IgD-negative memory B cell (primary cell): ENCODE measurements at regions not wholly inside any gene's neighbourhood (a gene's known extent, or its start where the extent isn't known, plus 50 kb on each side); places are given as distances from the start of the nearest gene placed in this dataset.
"Not testable (repeated sequence)": the region's sequence is repeated elsewhere in the genome, so short reads cannot be mapped to it uniquely, and the experiment has no call there.

Source experiments
- H3K27ac Mint-ChIP-seq, 3 donors: one replicate each; pipeline ENCODE4 v1.8.0; 2020 to 2022; ENCODE audit warnings: mild to moderate bottlenecking in 3 of 3, mixed read lengths in 3 of 3, moderate library complexity in 1 of 3
- H3K27me3 Mint-ChIP-seq: one replicate; pipeline ENCODE4 v1.8.0; 2021; ENCODE audit warnings: mixed read lengths
- H3K36me3 Mint-ChIP-seq: one replicate; pipeline ENCODE4 v1.8.0; 2020; ENCODE audit warnings: mild to moderate bottlenecking, mixed read lengths
- H3K4me1 Mint-ChIP-seq, 3 donors: one replicate each; pipeline ENCODE4 v1.8.0; 2020 to 2022; ENCODE audit warnings: mixed read lengths in 3 of 3, mild to moderate bottlenecking in 1 of 3
- H3K4me3 Mint-ChIP-seq, 4 donors: one replicate each; pipeline ENCODE4 v1.8.0; 2020 to 2022; ENCODE audit warnings: mild to moderate bottlenecking in 4 of 4, mixed read lengths in 4 of 4, moderate library complexity in 3 of 4
- H3K9me3 Mint-ChIP-seq, 3 donors: one replicate each; pipeline ENCODE4 v1.8.0; 2020 to 2021; ENCODE audit warnings: mixed read lengths in 3 of 3, mild to moderate bottlenecking in 1 of 3

DNA sequence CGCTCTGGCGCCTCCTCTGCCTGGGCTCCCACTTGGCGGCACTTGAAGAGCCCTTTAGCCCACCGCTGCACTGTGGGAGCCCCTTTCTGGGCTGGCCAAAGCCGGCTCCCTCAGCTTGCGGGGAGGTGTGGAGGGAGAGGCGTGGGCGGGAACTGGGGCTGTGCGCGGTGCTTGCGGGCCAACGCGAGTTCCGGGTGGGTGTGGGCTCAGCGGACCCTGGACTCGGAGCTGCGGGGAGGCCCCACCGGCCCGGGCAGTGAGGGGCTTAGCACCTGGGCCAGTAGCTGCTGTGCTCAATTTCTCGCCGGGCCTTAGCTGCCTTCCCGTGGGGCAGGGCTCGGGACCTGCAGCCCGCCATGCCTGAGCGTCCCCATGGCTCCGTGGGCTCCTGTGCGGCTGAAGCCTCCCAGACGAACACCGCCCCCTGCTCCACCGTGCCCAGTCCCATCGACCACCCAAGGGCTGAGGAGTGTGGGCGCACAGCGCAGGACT is 216.2 kb downstream of the FGFR2 start:
- not testable (repeated sequence) for H3K4me3 Mint-ChIP-seq, H3K4me1 Mint-ChIP-seq, H3K36me3 Mint-ChIP-seq, H3K9me3 Mint-ChIP-seq, H3K27me3 Mint-ChIP-seq, H3K27ac Mint-ChIP-seq

DNA sequence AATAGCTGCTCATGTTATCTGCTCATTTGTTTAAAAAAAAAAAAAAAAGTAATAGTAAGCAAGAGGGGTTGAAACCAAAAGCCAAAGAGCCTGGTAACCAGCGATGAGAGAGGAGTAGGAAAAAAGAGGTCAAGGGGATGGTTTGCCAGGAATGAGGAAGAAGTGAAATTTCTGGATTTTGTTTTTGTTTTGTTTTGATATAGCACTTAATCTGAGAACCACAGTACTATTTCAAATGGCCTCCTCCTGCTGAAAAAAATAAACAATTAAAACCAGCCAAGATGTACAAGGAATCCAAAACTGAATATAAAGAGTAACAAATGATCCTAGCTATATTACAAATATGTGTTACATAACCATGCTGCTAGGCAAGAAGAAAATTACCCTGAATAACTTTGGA is 213.1 kb downstream of the FGFR2 start:
- no peaks in the 10 kb centered on the region for H3K27me3 Mint-ChIP-seq
- H3K27ac Mint-ChIP-seq: no peak overlapping the region
- H3K4me3 Mint-ChIP-seq: no peak overlapping the region
- no peaks in the 10 kb centered on the region for H3K4me1 Mint-ChIP-seq
- peaks cover 0 to 15% (median 2%) of the 10 kb centered on the region in 3 donors for H3K9me3 Mint-ChIP-seq
- H3K36me3 Mint-ChIP-seq: peaks cover 2% of the 10 kb centered on the region

GRCh38 chr10:121392657-121393056 is 205.6 kb downstream of the FGFR2 start:
- Mint-ChIP-seq H3K27me3 (peaks cover 2% of the 10 kb centered on the region), H3K4me3 (no peak overlapping the region), H3K9me3 (peaks cover 1 to 10% (median 7%) of the 10 kb centered on the region in 3 donors), H3K4me1 (peaks cover 0 to 1% (median 0%) of the 10 kb centered on the region in 3 donors), H3K27ac (no peak overlapping the region), H3K36me3 (peaks cover 2% of the 10 kb centered on the region)

DNA sequence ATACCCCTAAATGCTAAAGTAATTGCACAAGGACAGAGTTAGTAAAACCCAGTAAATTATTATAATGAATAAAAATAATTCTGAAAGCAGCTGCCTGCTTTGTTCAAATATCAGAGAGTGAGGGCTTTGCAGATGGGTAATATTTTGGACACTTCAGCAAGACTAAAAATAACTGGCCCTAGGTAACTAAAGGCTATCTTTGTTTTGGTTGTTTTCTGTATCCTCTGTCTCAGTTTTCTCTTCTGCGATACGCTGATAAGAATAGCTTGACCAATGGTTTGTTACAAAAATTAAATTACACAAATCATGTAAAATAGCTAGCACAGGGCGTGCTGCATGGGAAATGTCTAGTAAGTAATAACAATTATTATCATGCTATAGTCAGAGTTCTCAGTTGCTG is 204.7 kb downstream of the FGFR2 start:
- no peak overlapping the region for H3K27ac Mint-ChIP-seq
- H3K4me1 Mint-ChIP-seq: peaks cover 0 to 1% (median 0%) of the 10 kb centered on the region in 3 donors
- peaks cover 1 to 9% (median 7%) of the 10 kb centered on the region in 3 donors for H3K9me3 Mint-ChIP-seq
- no peaks in the 10 kb centered on the region for H3K36me3 Mint-ChIP-seq
- H3K27me3 Mint-ChIP-seq: peaks cover 2% of the 10 kb centered on the region
- no peak overlapping the region for H3K4me3 Mint-ChIP-seq

GRCh38 chr10:121400507-121400906 is 197.7 kb downstream of the FGFR2 start:
- H3K36me3 Mint-ChIP-seq, H3K4me3 Mint-ChIP-seq, H3K27ac Mint-ChIP-seq, H3K9me3 Mint-ChIP-seq, H3K27me3 Mint-ChIP-seq, H3K4me1 Mint-ChIP-seq: not testable (repeated sequence)

DNA sequence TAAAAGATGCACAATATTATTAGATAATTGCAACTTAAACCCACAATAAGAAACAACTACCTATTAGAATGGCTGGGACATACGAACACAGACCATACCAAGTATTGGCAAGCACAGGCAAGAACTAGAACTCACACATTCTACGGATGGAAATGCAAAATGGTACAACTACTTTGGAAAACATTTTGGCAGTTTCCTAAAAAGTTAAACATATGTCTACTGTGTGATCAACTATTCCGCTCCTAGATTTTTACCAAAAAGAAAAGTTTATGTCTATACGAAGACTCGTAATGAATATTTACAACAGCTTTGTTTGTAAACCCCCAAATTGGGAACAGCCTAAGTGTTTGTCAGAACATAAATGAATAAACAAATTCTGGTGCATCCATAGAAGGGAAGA is 194.7 kb downstream of the FGFR2 start:
- Mint-ChIP-seq H3K27me3 (no peaks in the 10 kb centered on the region), H3K27ac (no peak overlapping the region), H3K4me3 (no peak overlapping the region), H3K9me3 (no peaks in the 10 kb centered on the region), H3K4me1 (no peaks in the 10 kb centered on the region), H3K36me3 (no peaks in the 10 kb centered on the region)

DNA sequence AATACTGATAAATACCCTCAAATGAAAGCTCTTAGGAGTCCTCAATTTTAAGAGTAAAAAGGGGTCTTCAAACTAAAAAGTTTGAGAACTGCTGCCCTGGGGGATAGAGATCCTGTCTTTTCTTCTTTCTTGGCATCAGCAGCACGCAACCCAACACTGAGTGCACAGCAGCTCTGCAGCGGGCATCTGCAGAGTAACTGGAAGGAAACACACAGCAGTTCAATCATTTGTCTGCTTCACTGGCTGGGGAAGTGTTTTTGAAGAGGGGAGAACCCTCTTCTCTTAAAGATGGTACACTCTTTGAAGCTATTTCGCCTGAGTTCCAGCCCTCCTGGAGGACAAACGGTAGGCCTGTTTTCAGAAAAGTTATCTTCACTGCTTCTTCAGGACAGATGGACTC is 193.6 kb downstream of the FGFR2 start:
- H3K27me3 Mint-ChIP-seq: no peaks in the 10 kb centered on the region
- H3K36me3 Mint-ChIP-seq: no peaks in the 10 kb centered on the region
- H3K27ac Mint-ChIP-seq: no peak overlapping the region
- H3K9me3 Mint-ChIP-seq: no peaks in the 10 kb centered on the region
- no peaks in the 10 kb centered on the region for H3K4me1 Mint-ChIP-seq
- H3K4me3 Mint-ChIP-seq: no peak overlapping the region

DNA sequence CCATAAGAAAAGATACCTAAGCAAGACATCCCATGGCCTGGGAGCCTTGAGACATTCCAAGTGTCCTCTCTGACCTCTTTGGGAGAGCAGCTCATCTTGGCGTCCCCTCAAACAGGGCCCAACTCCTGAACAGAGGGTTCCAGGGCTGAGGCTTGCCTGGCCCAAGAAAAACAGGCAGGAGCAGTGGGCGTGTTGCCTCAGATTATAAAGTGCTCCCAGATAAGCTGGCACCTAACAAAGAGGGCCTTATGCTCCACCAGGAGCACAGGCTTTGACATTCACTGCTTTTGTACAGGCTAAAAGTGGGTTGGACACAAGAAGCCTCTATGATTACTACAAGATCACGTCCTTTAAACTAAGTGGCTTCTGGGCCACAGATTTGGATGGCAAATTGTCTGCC is 193.1 kb downstream of the FGFR2 start:
- Mint-ChIP-seq H3K36me3 (no peaks in the 10 kb centered on the region), H3K9me3 (no peaks in the 10 kb centered on the region), H3K27ac (no peak overlapping the region), H3K27me3 (no peaks in the 10 kb centered on the region), H3K4me3 (no peak overlapping the region), H3K4me1 (no peaks in the 10 kb centered on the region)

DNA sequence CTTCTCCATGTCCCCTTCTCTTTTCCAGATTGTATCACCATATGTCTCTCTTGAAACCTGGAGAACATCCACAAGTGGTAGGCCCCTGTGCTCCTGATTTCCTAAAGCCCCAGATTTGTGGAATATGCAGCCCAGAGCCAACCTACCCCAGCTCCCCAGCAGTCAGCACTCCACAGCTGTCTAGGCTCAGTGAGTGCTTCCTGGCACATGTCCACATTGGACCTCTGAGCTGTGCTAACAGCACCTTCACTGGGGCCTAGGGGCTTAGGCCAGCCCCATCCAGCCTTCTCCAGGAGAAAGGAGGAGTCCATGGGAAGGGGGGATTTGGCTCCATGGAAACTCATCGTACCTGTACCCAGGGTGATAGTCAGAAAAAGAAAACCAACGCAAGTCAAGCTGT is 192.7 kb downstream of the FGFR2 start:
- H3K4me3 Mint-ChIP-seq: no peak overlapping the region
- H3K9me3 Mint-ChIP-seq: peaks cover 0 to 2% (median 1%) of the 10 kb centered on the region in 3 donors
- no peaks in the 10 kb centered on the region for H3K27me3 Mint-ChIP-seq
- H3K4me1 Mint-ChIP-seq: no peaks in the 10 kb centered on the region
- H3K36me3 Mint-ChIP-seq: no peaks in the 10 kb centered on the region
- H3K27ac Mint-ChIP-seq: no peak overlapping the region

- no peak overlapping the region for H3K27ac Mint-ChIP-seq
- peaks cover under 1% of the 10 kb centered on the region for H3K27me3 Mint-ChIP-seq
- H3K4me3 Mint-ChIP-seq: no peak overlapping the region
These were observed 192.3 kb downstream of the FGFR2 start for GRCh38 chr10:121405953-121406352.

DNA sequence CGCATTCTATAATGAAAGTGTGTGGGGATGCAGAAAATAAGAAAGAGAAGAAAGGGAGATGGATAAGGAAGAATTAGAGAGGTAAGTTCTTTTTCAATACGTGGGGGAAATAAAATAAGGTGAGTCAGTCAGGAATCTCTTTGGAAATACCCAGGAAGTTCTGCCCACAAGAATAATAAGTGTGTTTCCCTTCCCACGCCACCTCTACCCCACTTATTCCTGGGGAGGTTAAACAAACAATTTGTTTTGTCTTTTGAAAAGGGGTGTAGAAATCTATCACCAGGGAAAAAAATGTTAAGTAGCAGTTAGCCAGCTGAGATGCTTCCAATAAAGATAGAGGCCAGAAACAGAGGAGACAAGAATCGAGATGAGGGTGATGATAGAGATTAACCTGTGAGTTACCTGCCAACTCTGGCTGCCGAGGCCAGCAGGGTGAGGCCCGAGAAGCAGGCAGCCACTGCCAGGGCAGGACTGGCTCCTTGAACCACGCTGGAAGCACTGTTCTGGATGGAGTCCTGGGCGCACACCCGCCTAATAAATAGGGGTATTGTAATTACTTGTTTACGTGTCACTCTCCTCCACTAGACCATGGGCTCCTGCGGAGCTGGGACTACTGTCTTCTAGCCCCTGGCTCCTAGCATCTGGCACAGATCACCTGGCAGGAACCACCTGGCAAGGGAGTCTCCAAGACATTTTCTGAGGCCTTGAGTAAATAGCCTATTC is 191.3 kb downstream of the FGFR2 start:
- Mint-ChIP-seq H3K27me3 (peaks cover 2% of the 10 kb centered on the region), H3K36me3 (no peaks in the 10 kb centered on the region), H3K9me3 (peaks cover 0 to 3% (median 1%) of the 10 kb centered on the region in 3 donors), H3K4me3 (no peak overlapping the region), H3K27ac (no peak overlapping the region), H3K4me1 (no peaks in the 10 kb centered on the region)

More at GRCh38 chr10:121405953-121406352, 192.3 kb downstream of the FGFR2 start:
- Mint-ChIP-seq H3K36me3 (no peaks in the 10 kb centered on the region), H3K4me1 (no peaks in the 10 kb centered on the region), H3K9me3 (peaks cover 0 to 3% (median 1%) of the 10 kb centered on the region in 3 donors)

DNA sequence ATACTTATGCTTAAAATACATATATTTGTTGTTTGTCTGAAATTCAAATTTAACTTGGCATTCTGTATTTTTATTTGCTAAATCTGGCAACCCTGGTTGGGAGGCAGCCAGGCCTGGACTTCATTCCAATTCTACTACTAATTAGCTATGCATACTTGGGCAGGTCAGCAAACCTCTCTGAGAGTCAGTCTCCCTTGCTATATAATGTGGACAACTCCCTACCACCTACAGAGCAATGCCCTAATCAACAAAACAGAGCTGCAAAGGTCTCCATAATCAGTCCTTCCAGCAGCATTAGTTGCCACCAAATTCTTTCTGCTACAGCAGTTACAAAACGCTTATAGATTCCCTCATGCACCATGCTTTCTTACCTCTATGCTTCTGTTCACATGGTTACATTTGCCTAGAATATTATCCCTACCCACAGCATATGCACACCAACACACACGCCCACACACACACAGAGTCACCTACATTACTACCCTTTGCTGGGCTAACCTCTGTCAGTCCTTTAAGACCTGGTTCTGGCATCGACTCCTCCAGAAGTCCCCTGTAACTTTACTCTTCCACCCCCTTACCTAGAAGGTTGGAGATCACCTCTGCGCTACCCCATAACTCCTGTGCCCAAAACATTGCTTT is 188.7 kb downstream of the FGFR2 start:
- no peaks in the 10 kb centered on the region for H3K4me1 Mint-ChIP-seq
- no peak overlapping the region for H3K27ac Mint-ChIP-seq
- H3K9me3 Mint-ChIP-seq: peaks cover 0 to 3% (median 1%) of the 10 kb centered on the region in 3 donors
- peaks cover 2% of the 10 kb centered on the region for H3K27me3 Mint-ChIP-seq
- no peaks in the 10 kb centered on the region for H3K36me3 Mint-ChIP-seq
- H3K4me3 Mint-ChIP-seq: no peak overlapping the region

DNA sequence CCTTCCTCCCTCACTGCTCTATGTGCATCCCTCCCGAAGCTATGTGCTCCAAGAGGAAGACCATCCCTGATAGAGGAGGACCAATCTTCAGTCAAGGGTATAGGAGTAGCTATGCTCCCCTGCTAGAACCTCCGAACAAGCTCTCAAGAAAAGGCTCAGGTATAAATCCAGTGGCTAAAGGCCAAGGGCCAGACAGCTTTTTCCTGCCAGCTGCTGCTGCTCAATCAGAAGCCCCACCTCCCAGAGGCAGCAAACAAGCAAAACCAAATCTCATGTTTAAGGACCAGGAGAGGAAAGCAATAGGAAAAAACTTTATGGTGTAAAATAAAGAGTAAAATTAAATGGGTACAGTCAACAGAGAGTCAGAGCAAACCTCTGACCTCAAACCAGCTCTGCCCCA is 187.2 kb downstream of the FGFR2 start:
- Mint-ChIP-seq H3K27ac (no peak overlapping the region), H3K4me1 (no peaks in the 10 kb centered on the region), H3K36me3 (no peaks in the 10 kb centered on the region)

GRCh38 chr10:121413951-121414350 is 184.3 kb downstream of the FGFR2 start:
- H3K27ac Mint-ChIP-seq: no peak overlapping the region
- no peaks in the 10 kb centered on the region for H3K4me1 Mint-ChIP-seq
- no peak overlapping the region for H3K4me3 Mint-ChIP-seq
- H3K27me3 Mint-ChIP-seq: peaks cover 2% of the 10 kb centered on the region
- no peaks in the 10 kb centered on the region for H3K36me3 Mint-ChIP-seq
- H3K9me3 Mint-ChIP-seq: peaks cover 0 to 3% (median 1%) of the 10 kb centered on the region in 3 donors

More for the DNA sequence above, 187.2 kb downstream of the FGFR2 start:
- no peak overlapping the region for H3K4me3 Mint-ChIP-seq
- peaks cover 0 to 3% (median 1%) of the 10 kb centered on the region in 3 donors for H3K9me3 Mint-ChIP-seq
- H3K27me3 Mint-ChIP-seq: peaks cover 2% of the 10 kb centered on the region

- Mint-ChIP-seq H3K9me3 (peaks cover 0 to 3% (median 1%) of the 10 kb centered on the region in 3 donors), H3K27ac (no peak overlapping the region), H3K27me3 (peaks cover 2% of the 10 kb centered on the region), H3K4me3 (no peak overlapping the region), H3K36me3 (no peaks in the 10 kb centered on the region), H3K4me1 (no peaks in the 10 kb centered on the region)
These were observed 183.7 kb downstream of the FGFR2 start for GRCh38 chr10:121414366-121415062.
